Mesendoderm (in vitro differentiated cells): ENCODE measurements at regions not wholly inside any gene's neighbourhood (a gene's known extent, or its start where the extent isn't known, plus 50 kb on each side); places are given as distances from the start of the nearest gene placed in this dataset.

Experiments
- DNase-seq: peaks from one replicate; pipeline ENCODE4 v3.0.0; 2013
- H2AK5ac ChIP-seq: 2 replicates; pipeline ENCODE4 v1.6.1; 2013; ENCODE audit warnings: low read length, inconsistent platforms
- H2BK120ac ChIP-seq: 2 replicates; pipeline ENCODE4 v1.6.1; 2013; ENCODE audit warnings: low read depth, mild to moderate bottlenecking, low read length, moderate library complexity, mixed read lengths
- H2BK15ac ChIP-seq: replicated peaks from 2 replicates; pipeline ENCODE4 v1.6.1; 2013; ENCODE audit warnings: low read depth, mild to moderate bottlenecking, moderate library complexity
- H2BK5ac ChIP-seq: 2 replicates; pipeline ENCODE4 v1.6.1; 2013; ENCODE audit warnings: low read length, inconsistent platforms
- H3K18ac ChIP-seq: 2 replicates; pipeline ENCODE4 v1.6.1; 2013; ENCODE audit warnings: mild to moderate bottlenecking, low read length, mixed read lengths
- H3K23ac ChIP-seq: one replicate; pipeline ENCODE4 v1.6.1; 2013; ENCODE audit warnings: low read length
- H3K27ac ChIP-seq: 2 replicates; pipeline ENCODE4 v1.5.1; 2013; ENCODE audit warnings: low read depth, mild to moderate bottlenecking, inconsistent platforms, low read length, moderate library complexity
- H3K27me3 ChIP-seq: 2 replicates; pipeline ENCODE4 v1.6.1; 2013; ENCODE audit warnings: low read length, control low read depth, mild to moderate bottlenecking, inconsistent platforms; ENCODE audit not compliant: insufficient read depth, poor library complexity
- H3K36me3 ChIP-seq: 2 replicates; pipeline ENCODE4 v1.6.1; 2013; ENCODE audit warnings: low read length, inconsistent platforms; ENCODE audit not compliant: control insufficient read depth, insufficient read depth
- H3K4ac ChIP-seq: one replicate; pipeline ENCODE4 v1.6.1; 2013; ENCODE audit warnings: low read depth, mild to moderate bottlenecking, low read length, moderate library complexity
- H3K4me1 ChIP-seq: 2 replicates; pipeline ENCODE4 v1.6.1; 2013; ENCODE audit warnings: low read depth, low read length, inconsistent platforms; ENCODE audit not compliant: control insufficient read depth
- H3K4me2 ChIP-seq: 2 replicates; pipeline ENCODE4 v1.6.1; 2013; ENCODE audit warnings: low read length
- H3K4me3 ChIP-seq: 2 replicates; pipeline ENCODE4 v1.5.1; 2013; ENCODE audit warnings: mild to moderate bottlenecking, low read length
- H3K56ac ChIP-seq: one replicate; pipeline ENCODE4 v1.6.1; 2013; ENCODE audit warnings: low read length
- H3K79me1 ChIP-seq: 2 replicates; pipeline ENCODE4 v1.6.1; 2013; ENCODE audit warnings: low read length, inconsistent platforms
- H3K79me2 ChIP-seq: 2 replicates; pipeline ENCODE4 v1.6.1; 2013; ENCODE audit warnings: mild to moderate bottlenecking, low read length; ENCODE audit not compliant: control insufficient read depth, insufficient read depth
- H3K9ac ChIP-seq: 2 replicates; pipeline ENCODE4 v1.6.1; 2013; ENCODE audit warnings: low read length, inconsistent platforms
- H4K5ac ChIP-seq: one replicate; pipeline ENCODE4 v1.6.1; 2013; ENCODE audit warnings: low read length
- H4K8ac ChIP-seq: one replicate; pipeline ENCODE4 v1.6.1; 2013; ENCODE audit warnings: low read depth, mild to moderate bottlenecking, control low read depth, low read length, moderate library complexity
- WGBS: extraction: QIAGEN DNeasy Blood & Tissue Kit; methylation state at CpG from one replicate; pipeline ENCODE4 v1.1.7; 2013; ENCODE audit warnings: low lambda C conversion rate, missing lambda C conversion rate; ENCODE audit not compliant: insufficient coverage; ENCODE audit errors: extremely low coverage; 5-methylcytosine and 5-hydroxymethylcytosine counted together

DNA sequence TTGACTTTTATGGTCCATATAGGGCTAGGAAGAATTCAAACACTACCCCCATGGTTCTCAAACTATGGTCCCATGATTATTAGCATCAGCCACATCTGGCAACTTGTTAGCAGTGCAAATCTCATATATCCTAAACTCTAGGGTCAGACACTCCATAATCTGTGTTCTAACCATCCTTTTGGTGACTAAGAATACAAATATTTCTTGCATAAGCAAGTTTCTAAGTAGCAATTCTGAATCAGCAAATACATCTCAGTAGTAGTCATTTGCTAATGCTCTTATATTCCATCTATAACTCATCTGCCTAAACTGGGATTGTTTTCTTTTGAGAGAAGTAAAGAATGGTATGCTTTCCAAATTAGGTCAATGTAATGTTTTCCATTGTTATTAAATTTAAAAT is 447.3 kb downstream of the TMX3 start:
- Histone ChIP-seq H3K36me3 (no peaks in the 10 kb centered on the region), H3K4me2 (no peak overlapping the region), H2BK15ac (no peak overlapping the region), H3K23ac (no peak overlapping the region), H2AK5ac (no peak overlapping the region), H3K56ac (no peak overlapping the region), H3K79me1 (no peaks in the 10 kb centered on the region), H3K18ac (no peak overlapping the region), H2BK5ac (no peak overlapping the region), H3K4me1 (no peaks in the 10 kb centered on the region), H3K79me2 (no peaks in the 10 kb centered on the region), H3K4me3 (no peak overlapping the region), H3K27ac (no peak overlapping the region), H4K8ac (no peak overlapping the region), H2BK120ac (no peak overlapping the region), H3K4ac (no peak overlapping the region), H3K27me3 (no peaks in the 10 kb centered on the region), H4K5ac (no peak overlapping the region), H3K9ac (no peak overlapping the region)
- no peak for DNase-seq

DNA sequence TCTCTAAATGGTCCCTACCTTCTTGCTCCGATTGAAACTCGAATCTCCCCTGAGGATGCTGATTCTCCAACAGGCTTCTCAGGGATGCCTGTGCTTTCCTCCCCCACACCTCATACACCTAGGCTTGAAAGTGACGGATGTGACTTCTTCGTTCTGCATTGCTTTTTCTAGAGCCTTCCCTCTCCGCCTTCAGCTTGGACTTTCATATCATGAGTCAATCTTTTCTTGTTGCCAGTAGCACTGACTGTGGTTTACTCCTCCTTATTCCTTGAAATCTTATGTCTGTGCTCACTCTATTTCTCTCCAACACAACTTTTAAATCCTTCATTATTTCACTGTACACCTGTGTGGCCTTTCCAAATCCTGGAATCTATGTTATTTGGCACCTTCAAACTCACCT is 451.4 kb downstream of the TMX3 start:
- no peak overlapping the region for H3K27ac ChIP-seq
- H3K9ac ChIP-seq, result no peak overlapping the region
- WGBS, result no CpG with 5 or more reads among the region's 5 CpGs
- no peak overlapping the region for H4K8ac ChIP-seq
- no peak overlapping the region for H2BK15ac ChIP-seq
- H3K4me3 ChIP-seq, result no peak overlapping the region
- H3K79me1 ChIP-seq, result no peaks in the 10 kb centered on the region
- no peak overlapping the region for H3K4me2 ChIP-seq
- H3K36me3 ChIP-seq, result no peaks in the 10 kb centered on the region
- no peaks in the 10 kb centered on the region for H3K79me2 ChIP-seq
- no peaks in the 10 kb centered on the region for H3K27me3 ChIP-seq
- H3K18ac ChIP-seq, result no peak overlapping the region
- no peaks in the 10 kb centered on the region for H3K4me1 ChIP-seq
- H3K4ac ChIP-seq, result no peak overlapping the region
- no peak overlapping the region for H3K23ac ChIP-seq
- H2AK5ac ChIP-seq, result no peak overlapping the region
- no peak overlapping the region for H2BK5ac ChIP-seq
- H3K56ac ChIP-seq, result no peak overlapping the region
- H4K5ac ChIP-seq, result no peak overlapping the region
- no peak overlapping the region for H2BK120ac ChIP-seq
- no peak for DNase-seq

GRCh38 chr18:68262690-68263294 is 452.1 kb downstream of the TMX3 start:
- H2BK5ac ChIP-seq, result no peak overlapping the region
- WGBS, result no CpG with 5 or more reads among the region's 2 CpGs
- H3K9ac ChIP-seq, result no peak overlapping the region

DNA sequence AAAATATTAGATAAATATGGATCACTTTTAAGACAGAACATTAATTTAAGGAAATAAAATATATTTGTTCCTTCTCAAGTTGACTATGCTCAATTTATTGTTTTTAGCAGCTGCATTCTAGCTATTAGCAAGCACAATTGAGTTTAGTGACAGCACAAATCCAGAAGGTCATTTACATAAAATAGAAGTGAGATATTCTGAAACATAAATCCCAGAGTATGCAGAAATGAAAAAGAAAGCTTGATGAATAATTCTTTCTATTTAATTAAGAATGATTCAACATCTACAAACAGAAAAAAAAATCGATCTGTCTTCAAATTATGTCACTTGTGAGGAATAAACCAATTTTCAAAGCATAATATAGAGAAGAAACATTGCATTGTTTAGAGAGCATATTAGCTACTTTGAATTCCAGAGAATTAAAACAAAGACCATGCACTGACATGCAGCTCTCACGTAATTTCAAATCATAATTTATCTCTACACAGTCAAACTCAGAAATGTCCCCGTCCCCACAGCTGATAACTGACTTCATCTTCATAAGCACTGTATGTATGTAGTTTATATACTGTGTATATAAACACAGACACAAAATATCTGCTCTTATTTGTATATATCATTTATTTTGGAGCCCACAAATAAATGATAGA is 458.4 kb downstream of the TMX3 start:
- Histone ChIP-seq H4K5ac (no peak overlapping the region), H3K23ac (no peak overlapping the region), H2BK120ac (no peak overlapping the region), H4K8ac (no peak overlapping the region), H3K4me1 (no peaks in the 10 kb centered on the region), H3K9ac (no peak overlapping the region), H2BK15ac (no peak overlapping the region), H3K36me3 (no peaks in the 10 kb centered on the region), H2AK5ac (no peak overlapping the region), H3K4ac (no peak overlapping the region), H3K27ac (no peak overlapping the region), H3K56ac (no peak overlapping the region), H3K79me1 (no peaks in the 10 kb centered on the region), H3K18ac (no peak overlapping the region), H3K27me3 (no peaks in the 10 kb centered on the region), H3K79me2 (no peaks in the 10 kb centered on the region), H3K4me2 (no peak overlapping the region), H2BK5ac (no peak overlapping the region), H3K4me3 (no peak overlapping the region)
- DNase-seq, result no peak
- WGBS, result no CpG with 5 or more reads among the region's 3 CpGs

More at GRCh38 chr18:68262690-68263294, 452.1 kb downstream of the TMX3 start:
- H3K4me3 ChIP-seq, result no peak overlapping the region
- H2BK120ac ChIP-seq, result no peak overlapping the region
- no peaks in the 10 kb centered on the region for H3K79me2 ChIP-seq
- no peak overlapping the region for H3K56ac ChIP-seq
- H2BK15ac ChIP-seq, result no peak overlapping the region
- no peak overlapping the region for H3K4me2 ChIP-seq
- no peaks in the 10 kb centered on the region for H3K36me3 ChIP-seq
- no peak overlapping the region for H4K5ac ChIP-seq
- H3K27ac ChIP-seq, result no peak overlapping the region
- no peaks in the 10 kb centered on the region for H3K27me3 ChIP-seq
- no peak overlapping the region for H2AK5ac ChIP-seq
- H3K79me1 ChIP-seq, result no peaks in the 10 kb centered on the region
- H3K4me1 ChIP-seq, result no peaks in the 10 kb centered on the region
- H3K18ac ChIP-seq, result no peak overlapping the region
- H3K23ac ChIP-seq, result no peak overlapping the region
- no peak for DNase-seq
- H4K8ac ChIP-seq, result no peak overlapping the region
- H3K4ac ChIP-seq, result no peak overlapping the region

- no peak overlapping the region for H3K4me2 ChIP-seq
- no peak for DNase-seq
These were observed 470.1 kb downstream of the TMX3 start for GRCh38 chr18:68244786-68245185.

DNA sequence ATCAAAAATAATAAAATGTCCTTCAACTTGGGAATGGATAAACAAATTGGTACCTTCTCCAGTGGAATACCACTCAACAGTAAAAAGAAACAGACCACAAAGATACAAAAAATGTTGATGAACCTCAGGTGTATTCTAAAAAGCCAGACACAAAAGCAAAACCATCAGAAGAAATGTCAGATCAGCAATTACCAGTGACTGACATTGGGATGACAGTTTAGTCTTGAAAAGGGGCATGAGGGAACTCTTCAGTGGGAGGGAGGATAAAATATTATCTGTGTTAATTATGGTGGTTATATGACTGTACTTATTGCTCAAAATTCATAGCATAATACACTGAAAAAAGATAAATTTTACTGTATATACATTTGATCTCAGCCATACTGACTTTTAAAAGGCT is 473.0 kb downstream of the TMX3 start:
- Histone ChIP-seq H4K5ac (no peak overlapping the region), H3K4me2 (no peak overlapping the region), H3K27me3 (no peaks in the 10 kb centered on the region), H3K4me1 (no peaks in the 10 kb centered on the region), H3K79me1 (no peaks in the 10 kb centered on the region), H4K8ac (no peak overlapping the region), H3K18ac (no peak overlapping the region), H3K27ac (no peak overlapping the region), H2BK120ac (no peak overlapping the region), H3K56ac (no peak overlapping the region), H2AK5ac (no peak overlapping the region), H3K36me3 (no peaks in the 10 kb centered on the region), H3K4ac (no peak overlapping the region), H2BK5ac (no peak overlapping the region), H2BK15ac (no peak overlapping the region), H3K4me3 (no peak overlapping the region), H3K23ac (no peak overlapping the region), H3K79me2 (no peaks in the 10 kb centered on the region), H3K9ac (no peak overlapping the region)
- no peak for DNase-seq

More at GRCh38 chr18:68244786-68245185, 470.1 kb downstream of the TMX3 start:
- Histone ChIP-seq H3K36me3 (no peaks in the 10 kb centered on the region), H3K4ac (no peak overlapping the region), H2BK15ac (no peak overlapping the region), H4K5ac (no peak overlapping the region), H3K9ac (no peak overlapping the region), H3K79me1 (no peaks in the 10 kb centered on the region), H3K4me3 (no peak overlapping the region), H3K27ac (no peak overlapping the region), H3K56ac (no peak overlapping the region), H4K8ac (no peak overlapping the region), H3K79me2 (no peaks in the 10 kb centered on the region), H3K4me1 (no peaks in the 10 kb centered on the region), H2BK5ac (no peak overlapping the region), H2BK120ac (no peak overlapping the region), H3K27me3 (no peaks in the 10 kb centered on the region), H2AK5ac (no peak overlapping the region), H3K23ac (no peak overlapping the region), H3K18ac (no peak overlapping the region)
- no CpG with 5 or more reads among the region's 2 CpGs for WGBS
